ENCODE measurements at regions not wholly inside any gene's neighbourhood (a gene's known extent, or its start where the extent isn't known, plus 50 kb on each side); places are given as distances from the start of the nearest gene placed in this dataset.
A peak's percentile ranks its signal among the peaks of the same experiment; 100 is the strongest.
"Not testable (repeated sequence)": the region's sequence is repeated elsewhere in the genome, so short reads cannot be mapped to it uniquely, and the experiment has no call there.

DNA sequence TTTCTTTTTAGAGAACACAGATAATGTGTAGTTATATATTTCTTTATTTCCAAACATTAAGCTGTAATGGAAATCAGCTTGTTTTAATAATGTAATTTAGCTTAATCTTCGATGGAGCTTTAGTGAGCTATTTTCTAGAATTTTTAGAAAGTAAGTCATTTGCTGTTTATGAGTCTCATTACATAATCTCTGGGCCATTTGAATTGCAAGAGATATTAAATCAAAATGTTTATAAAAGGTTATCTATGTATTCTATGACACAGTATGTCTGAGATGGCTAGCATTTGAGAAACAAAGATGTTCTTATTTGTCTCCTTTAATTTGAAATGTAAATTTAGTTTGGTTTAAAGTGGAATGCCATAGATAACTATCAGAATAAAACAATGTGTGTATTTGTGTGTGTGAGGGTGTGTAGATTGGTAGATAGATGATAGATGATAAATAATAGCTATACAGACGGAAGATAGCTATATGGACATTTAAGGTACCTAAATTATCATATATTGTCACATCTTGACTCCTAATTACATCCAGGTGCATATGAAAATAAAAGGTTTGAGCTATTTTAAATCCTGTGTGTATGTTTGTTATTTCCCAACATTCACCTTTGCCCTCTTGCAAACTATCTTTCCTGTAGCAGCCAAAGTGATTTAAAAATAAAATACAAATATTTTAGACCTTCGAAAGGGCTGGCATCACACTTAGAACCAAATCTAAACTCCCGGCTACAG lies 478.0 kb upstream of the KLF6 start:
- DNase-seq (ENCODE audit: low read depth): no peak

DNA sequence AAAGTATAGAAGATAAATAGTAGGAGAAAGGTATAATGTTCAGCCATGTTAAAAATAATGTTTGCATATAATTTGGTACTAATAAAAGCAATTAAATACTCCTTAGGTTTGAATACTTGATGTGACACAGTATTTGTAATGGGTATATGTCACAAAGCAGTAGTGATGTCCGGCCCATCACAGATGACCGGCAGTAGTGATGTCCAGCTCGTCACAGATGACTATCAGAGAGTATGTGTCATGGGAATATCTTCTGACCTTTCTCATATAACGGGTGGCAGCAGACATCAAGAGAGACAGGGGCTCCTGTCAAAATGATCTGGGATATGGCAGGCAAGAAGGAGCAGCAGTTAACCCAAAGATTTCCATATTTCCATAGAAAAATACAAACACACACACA lies 477.4 kb upstream of the KLF6 start:
- DNase-seq (ENCODE audit: low read depth): no peak

DNA sequence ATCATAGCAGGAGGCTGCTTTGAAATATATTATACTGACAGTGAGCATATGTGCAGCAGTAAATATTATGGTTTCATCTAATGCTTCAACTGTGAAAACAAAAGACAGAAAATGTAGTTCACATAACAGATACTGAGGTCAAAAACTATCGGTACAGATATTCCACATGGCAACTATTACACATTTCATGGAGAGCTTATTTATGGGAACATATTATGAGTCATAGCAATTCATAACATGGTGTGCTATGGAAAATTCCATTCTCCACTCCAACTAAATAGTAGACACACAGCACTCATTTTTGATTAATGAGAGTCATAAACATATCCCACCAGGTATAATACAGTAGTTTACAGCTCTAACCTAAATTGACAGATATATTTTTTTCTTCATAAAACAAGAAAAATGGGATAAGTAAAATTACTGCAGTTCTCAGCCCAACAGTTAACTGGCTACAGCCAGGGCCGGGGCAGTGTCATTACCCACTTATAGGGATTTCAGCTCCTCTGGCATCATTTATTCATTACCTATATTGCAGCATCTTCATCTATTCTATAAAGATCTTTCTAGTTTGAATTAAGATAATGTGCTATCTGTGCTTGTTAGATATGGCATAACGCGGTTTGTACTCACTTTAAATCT lies 475.6 kb upstream of the KLF6 start:
- DNase-seq (ENCODE audit: low read depth): no peak

DNA sequence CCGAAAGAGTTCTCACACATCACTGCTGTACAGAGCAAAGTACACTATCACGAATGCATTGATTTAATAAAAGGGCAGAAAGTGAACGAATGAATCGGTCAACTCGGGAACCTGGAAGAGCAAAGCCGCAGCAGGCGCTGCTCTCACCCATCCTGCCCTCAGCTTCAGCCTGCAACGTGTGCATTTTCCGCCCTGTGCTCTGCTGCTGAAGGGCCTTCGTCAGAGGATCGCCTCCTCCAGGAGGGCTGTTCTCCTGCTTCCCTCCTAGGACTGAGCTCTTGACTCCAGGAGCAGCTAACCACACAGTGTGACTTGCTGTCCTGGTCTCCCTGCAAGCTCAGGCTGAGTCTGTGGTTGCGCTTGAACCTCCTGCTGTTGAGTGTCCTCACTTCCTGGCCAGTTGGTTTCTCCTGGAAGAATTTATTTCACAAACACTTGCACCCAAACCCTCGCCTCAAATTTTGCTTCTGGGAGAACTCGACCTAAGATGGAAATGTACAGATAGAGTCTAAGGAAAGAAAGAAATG lies 473.0 kb upstream of the KLF6 start:
- no peak for DNase-seq (ENCODE audit: low read depth)

DNA sequence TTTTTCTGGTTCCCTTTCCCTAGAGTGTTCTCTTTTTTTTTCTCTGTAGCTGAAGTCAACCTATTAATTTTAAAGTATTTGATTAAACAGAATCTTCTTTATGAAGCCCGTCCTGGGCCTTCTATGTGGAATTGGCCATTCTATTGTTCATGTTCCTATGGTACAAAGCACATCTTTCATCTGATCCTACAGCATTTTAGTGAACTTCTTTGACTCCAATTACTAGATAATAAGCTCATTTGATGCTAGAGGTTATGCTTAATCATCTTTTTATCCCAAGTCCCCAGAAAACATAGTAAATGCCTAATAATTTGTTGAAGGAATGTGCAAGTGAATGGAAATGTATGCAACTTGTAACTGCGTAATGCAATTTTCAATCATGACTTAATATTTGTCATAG lies 472.0 kb upstream of the KLF6 start:
- DNase-seq (ENCODE audit: low read depth): no peak

DNA sequence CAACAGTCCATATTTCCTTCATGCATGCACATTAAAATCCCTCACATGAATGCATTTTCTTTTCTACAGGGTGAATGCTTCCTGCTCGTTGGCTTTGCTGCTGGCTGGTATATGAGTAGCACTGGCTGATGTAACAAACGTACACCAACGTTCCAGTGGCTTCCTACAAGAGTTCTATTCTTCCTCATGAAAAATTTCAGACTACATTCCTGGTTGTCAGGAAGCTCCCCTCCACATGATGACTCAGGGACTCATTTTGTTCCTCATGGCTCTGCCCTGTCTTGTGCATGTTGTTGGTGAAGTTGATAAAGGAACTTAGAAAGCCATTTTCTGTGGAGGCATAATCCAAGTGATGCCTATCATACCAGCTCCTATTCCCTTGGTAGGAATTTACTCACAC lies 470.7 kb upstream of the KLF6 start:
- DNase-seq (ENCODE audit: low read depth): no peak

DNA sequence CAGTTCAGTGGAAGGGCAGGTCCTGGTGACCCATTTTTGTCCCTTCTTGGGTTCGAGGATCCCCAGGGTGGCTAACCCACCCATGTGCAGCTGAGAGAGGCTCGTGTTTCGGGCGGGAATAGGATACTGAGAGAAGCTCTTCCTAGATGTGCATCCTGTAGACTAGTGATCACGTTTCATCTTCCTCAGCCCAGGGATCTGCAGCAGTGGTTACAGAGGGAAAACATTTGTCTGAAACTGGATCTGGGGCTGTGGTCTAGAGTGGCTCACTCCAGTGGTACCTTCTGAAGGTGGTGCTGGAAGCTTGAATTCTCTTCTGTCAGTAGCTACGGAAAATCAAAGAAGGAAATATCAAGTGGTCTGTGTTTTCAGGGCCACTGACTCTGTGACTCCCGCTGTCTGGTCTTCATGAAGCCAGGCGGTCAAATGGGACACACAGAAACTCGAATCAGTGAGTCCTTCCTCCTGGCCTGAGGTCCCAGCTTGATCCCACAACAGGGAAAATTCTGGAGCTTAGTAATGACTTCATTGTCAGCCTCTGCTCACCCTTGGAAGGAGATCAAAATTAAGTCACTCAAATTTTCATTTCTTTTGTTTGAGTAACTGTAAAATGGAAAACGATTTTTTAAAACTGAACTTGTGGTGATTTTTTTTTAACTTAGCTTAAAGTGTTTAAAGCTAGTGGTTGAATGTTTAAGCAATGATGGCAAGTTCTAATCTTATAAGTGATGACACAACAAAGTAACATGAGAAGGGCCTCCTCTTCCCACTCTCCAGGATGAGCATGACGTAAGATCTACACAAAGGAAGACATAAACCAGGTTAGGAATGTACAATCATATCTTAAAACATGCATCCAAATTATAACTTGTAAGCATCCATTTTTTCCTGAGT lies 469.3 kb upstream of the KLF6 start:
- peak; percentile 57 for DNase-seq (ENCODE audit: low read depth)

DNA sequence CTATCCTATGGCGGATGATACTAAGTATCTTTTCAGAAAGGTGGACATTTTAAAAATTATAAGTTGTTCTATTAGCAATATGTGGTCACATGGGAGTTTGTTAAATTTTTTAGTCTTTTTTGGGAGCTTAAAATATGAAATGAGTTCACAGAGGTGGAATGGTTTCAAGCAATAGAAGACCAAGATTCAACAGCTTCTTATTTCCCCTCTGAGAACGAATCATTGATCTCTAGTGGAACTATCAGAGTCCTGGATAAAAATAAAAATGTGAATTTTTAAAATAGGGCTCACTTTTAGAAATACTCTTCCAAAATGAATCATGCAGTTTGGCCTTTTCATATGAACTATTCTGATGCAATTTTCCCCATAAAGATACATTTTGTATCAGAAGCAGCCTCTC lies 467.7 kb upstream of the KLF6 start:
- no peak for DNase-seq (ENCODE audit: low read depth)

DNA sequence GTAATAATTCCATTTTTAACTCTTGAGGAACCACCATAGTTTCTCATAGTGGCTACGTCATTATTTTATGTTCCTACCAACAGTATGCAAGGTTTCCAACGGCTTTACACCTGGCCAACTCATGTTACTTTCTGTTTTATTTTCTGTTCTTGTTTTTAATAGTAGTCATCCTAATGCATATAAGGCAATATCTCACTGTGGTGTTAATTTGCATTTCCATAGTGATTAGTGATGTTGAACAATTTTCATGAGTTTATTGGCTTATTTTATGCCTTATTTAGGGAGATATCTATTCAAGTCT lies 465.5 kb upstream of the KLF6 start:
- DNase-seq (ENCODE audit: low read depth): no peak

DNA sequence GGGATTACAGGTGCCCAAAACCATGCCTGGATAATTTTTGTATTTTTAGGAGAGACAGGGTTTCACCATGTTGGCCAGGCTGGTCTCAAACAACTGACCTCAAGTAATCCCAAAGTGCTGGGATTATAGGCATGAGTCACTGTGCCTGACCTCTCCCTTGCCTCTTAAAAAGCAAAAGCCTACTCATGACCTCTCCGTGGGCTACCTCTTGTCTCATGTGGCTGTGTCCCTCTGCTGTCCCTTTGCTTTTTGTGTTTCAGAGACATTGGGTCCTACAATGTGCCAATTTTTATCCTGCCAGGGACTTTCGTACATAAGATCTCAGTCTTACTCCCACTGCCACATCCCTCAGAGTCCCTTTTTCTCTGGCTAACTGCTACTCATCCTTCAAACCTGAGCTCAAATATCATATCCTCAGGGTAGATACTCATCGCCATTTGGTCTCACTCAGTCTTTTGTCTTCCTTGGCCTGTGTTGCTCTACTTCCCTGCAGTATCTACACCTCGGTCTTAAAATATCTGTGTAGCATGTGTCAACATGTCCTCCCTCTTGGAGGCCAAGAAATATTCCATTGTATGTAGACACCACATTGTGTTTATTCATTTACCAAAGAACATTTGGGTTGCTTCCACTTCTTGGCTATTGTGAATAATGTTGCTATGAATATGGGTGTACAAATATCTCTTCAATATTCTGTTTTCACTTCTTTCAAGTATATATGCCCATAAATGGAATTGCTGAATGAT lies 465.0 kb upstream of the KLF6 start:
- no peak for DNase-seq (ENCODE audit: low read depth)

DNA sequence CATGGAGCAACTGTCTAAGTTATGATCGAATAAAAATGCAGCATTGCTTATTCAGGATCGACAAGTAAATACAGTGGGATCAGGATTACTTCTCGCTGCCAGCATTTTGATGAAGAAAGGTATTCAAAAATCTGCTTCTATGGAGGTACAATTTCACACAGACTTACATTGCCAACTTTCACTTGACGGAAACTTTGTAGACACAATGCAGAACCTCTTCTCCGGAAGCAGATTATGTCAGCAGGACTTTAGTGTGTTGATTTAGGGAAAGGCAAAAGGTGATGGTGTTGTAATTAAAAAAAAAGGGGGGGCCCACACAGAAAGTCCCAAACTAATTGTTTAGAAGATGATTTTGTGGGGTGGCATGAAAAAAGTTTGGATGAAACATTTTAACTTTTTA lies 462.4 kb upstream of the KLF6 start:
- no peak for DNase-seq (ENCODE audit: low read depth)

DNA sequence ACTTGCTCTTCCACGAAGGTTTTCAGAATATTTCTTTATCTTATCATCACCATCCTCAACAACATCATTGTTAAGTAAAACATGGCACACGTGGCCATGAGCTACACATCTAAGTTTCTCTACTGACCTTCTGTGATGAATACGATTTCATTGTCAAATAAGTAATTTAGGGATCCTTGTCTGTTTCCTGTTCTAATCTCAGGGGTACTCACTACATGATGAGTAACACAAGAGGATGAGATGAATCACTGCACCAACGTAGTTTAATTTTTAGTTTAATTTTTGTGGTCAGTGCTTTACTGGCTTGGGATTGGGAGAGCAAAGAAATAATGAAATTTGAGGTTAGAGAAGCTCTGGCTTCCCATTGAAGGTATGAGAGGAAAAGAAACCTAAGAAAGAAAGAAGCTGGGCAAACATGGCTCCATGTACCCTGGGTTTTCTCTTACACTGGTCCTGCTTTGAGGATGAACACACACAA lies 461.9 kb upstream of the KLF6 start:
- peak; percentile 93 for DNase-seq (ENCODE audit: low read depth)

DNA sequence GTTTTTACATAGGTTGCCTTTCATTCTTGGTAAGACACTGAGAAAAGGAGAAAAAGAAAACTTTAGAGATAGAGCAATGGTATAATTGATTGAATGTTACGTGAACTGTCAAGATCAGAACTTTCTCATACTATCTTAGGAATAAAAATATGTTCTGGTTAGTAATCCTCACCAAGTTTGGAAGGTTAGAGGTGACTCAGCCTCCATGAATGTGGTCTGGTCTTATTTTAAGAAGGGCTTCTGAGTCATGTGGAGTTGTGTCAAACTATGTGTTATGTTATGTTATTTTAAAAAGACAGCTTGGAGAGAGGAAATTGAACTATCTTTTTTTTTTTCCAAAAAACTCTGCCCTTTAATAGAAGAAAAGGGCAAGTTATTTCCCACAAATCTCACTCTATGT lies 458.6 kb upstream of the KLF6 start:
- peak; percentile 97 for DNase-seq (ENCODE audit: low read depth)

DNA sequence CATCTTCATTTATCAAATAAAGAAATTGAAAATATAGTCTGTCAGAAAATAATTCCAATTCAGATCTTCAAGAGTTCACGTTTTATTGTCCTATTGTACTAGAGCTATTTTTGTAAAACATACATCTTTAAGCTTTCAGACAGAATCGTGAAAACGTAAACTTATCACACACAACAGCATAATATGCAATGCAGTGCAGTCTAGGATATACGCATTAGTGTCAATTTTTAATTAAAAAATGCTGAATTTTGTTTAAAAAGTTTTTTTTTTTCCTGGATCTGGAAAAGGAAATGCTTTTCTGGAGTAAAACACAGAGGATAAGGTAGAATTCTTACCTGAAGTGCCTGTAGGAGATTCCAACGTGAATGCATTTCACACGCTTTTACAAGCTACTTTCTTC lies 458.2 kb upstream of the KLF6 start:
- no peak for DNase-seq (ENCODE audit: low read depth)

DNA sequence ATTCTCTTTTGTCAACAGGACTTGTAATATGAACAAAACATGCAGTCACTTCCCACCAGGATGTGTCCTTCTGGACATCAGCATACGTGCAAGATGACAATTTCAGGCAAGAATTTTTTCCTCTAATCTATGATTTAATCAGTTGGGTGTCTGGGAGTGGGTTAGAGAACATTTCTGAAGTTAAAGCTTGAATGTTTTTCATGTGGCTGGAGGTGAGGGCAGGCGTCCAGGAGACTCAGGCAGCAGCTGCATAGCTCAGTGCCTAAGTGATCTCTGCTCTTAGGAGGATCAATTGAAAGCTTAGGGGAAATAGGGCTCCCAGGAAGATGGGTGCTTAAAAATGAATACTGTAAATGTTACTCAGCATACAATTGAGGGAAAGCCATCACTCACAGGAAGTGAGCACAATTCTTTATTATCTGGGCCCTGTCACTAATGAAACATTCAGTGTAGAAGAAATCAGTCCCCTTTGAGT lies 457.6 kb upstream of the KLF6 start:
- peak; percentile 77 for DNase-seq (ENCODE audit: low read depth)

DNA sequence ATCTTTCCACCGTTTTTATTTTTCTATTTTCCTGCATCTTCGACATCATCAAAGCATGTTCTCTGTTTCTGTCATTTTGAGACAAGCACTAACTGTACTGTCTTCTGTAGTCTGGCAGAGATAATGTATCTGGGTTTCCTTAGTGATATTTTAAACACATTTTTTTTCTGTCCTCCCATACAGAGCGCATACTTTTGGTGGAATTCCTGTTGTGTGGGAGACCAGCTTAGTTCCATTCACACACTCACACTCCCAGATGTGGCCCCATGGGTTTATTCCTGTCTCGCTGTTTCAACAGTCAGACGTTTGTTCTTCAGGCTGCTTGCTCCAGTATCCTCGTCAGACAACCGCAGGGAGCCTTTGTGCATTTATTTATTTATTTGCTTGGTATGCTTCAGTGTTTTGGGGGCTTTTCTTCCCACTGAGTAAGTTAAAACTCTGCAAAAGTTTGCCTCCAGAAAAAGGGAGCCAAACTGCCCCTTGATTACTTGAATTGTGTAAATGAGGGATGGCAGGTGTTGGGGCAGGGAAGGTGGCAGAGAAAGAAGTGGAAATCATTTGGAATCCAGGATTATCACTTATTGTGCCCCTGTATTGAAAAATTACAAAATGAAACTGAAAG lies 456.8 kb upstream of the KLF6 start:
- peak; percentile 99 for DNase-seq (ENCODE audit: low read depth)

DNA sequence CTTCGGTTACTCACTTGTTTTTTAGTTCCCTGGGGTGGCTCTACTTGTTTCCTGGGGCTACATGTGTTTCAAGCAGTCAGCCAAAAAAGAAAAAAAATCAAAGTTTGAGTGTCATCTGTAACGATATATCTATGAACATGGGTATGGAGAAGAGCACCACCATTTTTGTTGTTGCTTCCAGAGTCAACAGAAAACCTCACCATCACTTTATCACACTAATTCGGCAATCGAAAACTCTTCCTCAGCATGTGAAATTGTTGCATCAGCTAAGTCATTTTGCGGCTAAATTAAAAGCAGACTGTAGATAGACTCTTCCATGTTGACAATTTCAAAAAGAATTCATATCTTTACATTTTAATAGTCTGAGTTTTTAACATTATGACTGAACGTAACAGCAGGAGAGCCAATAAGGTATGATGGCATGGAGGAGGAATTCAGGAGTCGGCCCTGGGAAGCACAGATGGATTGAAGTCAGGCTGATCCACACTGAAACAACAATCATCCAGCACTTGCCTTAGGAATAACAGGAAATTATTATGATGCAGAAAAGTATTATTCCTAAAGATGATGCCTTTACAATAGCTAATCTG lies 455.7 kb upstream of the KLF6 start:
- DNase-seq (ENCODE audit: low read depth): peak; percentile 72

DNA sequence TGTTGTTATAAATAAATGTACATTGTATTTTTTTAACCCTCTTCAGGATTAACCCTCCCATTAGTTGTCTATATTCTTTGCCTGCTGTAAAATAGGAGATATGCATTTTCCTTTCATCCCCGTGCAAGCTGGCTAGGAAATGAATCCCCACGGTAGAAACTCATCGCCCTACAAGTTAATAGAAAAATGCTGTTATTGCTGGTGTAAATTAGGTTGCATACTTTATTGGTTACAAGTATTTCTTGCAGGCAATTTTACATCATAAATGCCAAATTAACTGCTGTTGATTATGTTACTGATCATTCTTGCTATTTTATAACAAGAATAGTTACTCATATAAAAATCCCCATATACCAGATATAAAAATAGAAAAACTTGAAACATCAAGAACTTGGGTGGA lies 454.2 kb upstream of the KLF6 start:
- no peak for DNase-seq (ENCODE audit: low read depth)

DNA sequence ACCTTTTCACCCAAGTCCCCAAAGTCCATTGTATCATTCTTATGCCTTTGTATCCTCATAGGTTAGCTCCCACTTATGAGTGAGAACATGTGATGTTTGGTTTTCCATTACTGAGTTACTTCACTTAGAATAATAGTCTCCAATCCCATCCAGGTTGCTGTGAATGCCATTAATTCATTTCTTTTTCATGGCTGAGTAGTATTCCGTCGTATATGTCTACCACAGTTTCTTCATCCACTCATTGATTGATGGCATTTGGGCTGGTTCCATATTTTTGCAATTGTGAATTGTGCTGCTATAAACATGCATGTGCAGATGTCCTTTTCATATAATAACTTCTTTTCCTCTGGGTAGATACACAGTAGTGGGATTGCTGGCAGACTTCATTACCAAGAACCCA lies 451.9 kb upstream of the KLF6 start:
- DNase-seq (ENCODE audit: low read depth): not testable (repeated sequence)

DNA sequence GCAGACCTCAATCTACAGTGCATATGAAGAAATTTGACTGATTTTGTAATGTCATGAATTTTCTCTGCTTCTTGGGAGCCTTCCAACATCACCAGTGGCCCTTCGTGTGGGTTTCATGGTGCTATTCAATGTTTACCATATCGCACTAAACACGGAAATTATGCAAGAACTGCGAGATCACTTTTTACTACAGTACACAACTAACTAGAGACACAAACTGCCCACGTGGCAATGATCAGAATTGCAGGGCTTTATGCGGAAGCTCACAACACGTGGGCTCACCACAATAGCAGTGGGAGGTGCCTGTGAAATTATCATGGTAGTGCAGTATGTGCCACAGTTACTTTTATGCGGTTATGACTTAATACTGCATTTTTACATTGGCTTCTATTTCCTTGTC lies 449.7 kb upstream of the KLF6 start:
- no peak for DNase-seq (ENCODE audit: low read depth)

DNA sequence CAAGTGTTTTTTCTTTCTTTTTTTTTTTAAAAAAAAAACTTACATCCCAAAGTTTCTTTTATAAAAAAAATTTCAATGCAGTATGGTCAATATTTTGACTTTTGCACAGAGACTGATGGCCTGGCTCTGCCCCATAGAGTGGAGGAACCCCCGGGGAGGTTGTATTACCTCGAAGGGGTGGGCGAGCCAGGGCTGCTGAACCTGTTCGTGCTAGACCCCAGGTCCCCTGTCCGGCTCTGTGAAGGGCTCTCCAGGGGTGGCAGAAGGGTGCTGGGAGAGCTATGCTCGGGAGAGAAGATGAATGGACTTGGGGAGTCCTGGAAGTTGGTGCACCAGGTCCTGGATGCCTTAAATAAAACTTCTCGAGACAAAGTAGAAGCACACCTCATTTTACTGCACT lies 446.4 kb upstream of the KLF6 start:
- no peak for DNase-seq (ENCODE audit: low read depth)
